ENCODE measurements at regions not wholly inside any gene's neighbourhood (a gene's known extent, or its start where the extent isn't known, plus 50 kb on each side); places are given as distances from the start of the nearest gene placed in this dataset.

- no CpG with 5 or more reads among the region's 2 CpGs for WGBS, 2 experiments (ENCODE audit: extremely low coverage in 2 of 2, insufficient read length in 1 of 2)
- Histone ChIP-seq H2AK9ac (replicated peaks; ENCODE audit: low read depth, low read length, poor library complexity) (no peak overlapping the region), H3K27me3 (ENCODE audit: control insufficient read depth, insufficient read depth, low read length) (no peaks in the 10 kb centered on the region), H3K27ac (ENCODE audit: insufficient read depth, low read length) (no peak overlapping the region), H3K56ac (ENCODE audit: extremely low read depth, insufficient read depth, low read length) (no peak overlapping the region), H3K23ac (ENCODE audit: low read depth, low read length) (no peak overlapping the region), H2AFZ (replicated peaks; ENCODE audit: low read length, poor library complexity) (no peak overlapping the region), H3K14ac (replicated peaks; ENCODE audit: low read depth, low read length) (no peak overlapping the region), H2AK5ac (ENCODE audit: low read depth, low read length) (no peak overlapping the region), H2BK120ac (ENCODE audit: low read depth, low read length) (no peak overlapping the region), H3K9me3 (ENCODE audit: control insufficient read depth, insufficient read depth, low read length) (peaks cover 11% of the 10 kb centered on the region), H3K79me1 (ENCODE audit: low read depth in 1 of 2, low read length in 2 of 2) (no peaks in the 10 kb centered on the region), H3K9ac (ENCODE audit: low read depth, low read length) (no peak overlapping the region), H3K4me3 (ENCODE audit: insufficient read depth, low read depth, low read length) (no peak overlapping the region), H4K5ac (ENCODE audit: low read depth, low read length) (no peak overlapping the region), H3K9me1 (ENCODE audit: insufficient read depth, low read length) (no peaks in the 10 kb centered on the region), H3K36me3 (ENCODE audit: control insufficient read depth, insufficient read depth, low read length) (no peaks in the 10 kb centered on the region), H3K4me2 (ENCODE audit: low read depth, low read length) (no peak overlapping the region), H3K4ac (ENCODE audit: low read depth, low read length) (no peak overlapping the region), H4K91ac (ENCODE audit: insufficient read depth, low read depth, low read length) (no peak overlapping the region), H4K20me1 (ENCODE audit: insufficient read depth, low read length) (no peaks in the 10 kb centered on the region), H3K18ac (ENCODE audit: low read depth, low read length) (no peak overlapping the region), H2BK20ac (ENCODE audit: low read depth, low read length) (no peak overlapping the region), H2BK5ac (ENCODE audit: low read depth, low read length, poor library complexity, severe bottlenecking) (no peak overlapping the region), H2BK15ac (ENCODE audit: low read depth, low read length) (no peak overlapping the region), H4K8ac (ENCODE audit: low read depth in 2 of 2, low read length in 2 of 2) (no peak overlapping the region), H3K4me1 (ENCODE audit: control insufficient read depth, insufficient read depth, low read length) (no peaks in the 10 kb centered on the region)
- dilution Hi-C loops (cut with HindIII; ENCODE audit: low sequenced_read_pairs, unreplicated experiment) = no loop called here
- BruUV-seq (replicated peaks) = no TSS peak
- in situ Hi-C loops (cut with MboI; ENCODE audit: low sequenced_read_pairs) = no loop called here
- ChIA-PET CTCF (no interaction called here), POLR2A (ENCODE audit: unreplicated experiment) (no interaction called here)
- DNase-seq (no peak), ATAC-seq (ENCODE audit: low read depth) (no peak)
- no peak for TF ChIP-seq BHLHE40 (IDR thresholded peaks at IDR 0.05; ENCODE audit: low read depth, low read length)
- no peak for TF ChIP-seq RCOR1 (IDR thresholded peaks at IDR 0.05; ENCODE audit: insufficient replicate concordance, low read length)
- TF ChIP-seq RFX5 (IDR thresholded peaks at IDR 0.05; ENCODE audit: low read depth, low read length) = no peak
- no peak for TF ChIP-seq CEBPB (IDR thresholded peaks at IDR 0.05; ENCODE audit: low read depth, low read length)
- TF ChIP-seq USF2 (IDR thresholded peaks at IDR 0.05; ENCODE audit: low read depth, low read length) = no peak
- TF ChIP-seq POLR2A (IDR thresholded peaks at IDR 0.05; ENCODE audit: low read depth, low read length) = no peak
- intact Hi-C loops (cut with micrococcal nuclease) = no loop called here
Measured at GRCh38 chr10:8321990-8322389, 267.5 kb downstream of the GATA3 start.

Measured in IMR-90 (cell line).